Stimulated activated CD4-positive, alpha-beta T cell treated with anti-CD3 and anti-CD28 coated beads, Interleukin-15, amount 100 ng/mL, for 1 hour (primary cell): ENCODE measurements at regions not wholly inside any gene's neighbourhood (a gene's known extent, or its start where the extent isn't known, plus 50 kb on each side); places are given as distances from the start of the nearest gene placed in this dataset.
"Not testable (repeated sequence)": the region's sequence is repeated elsewhere in the genome, so short reads cannot be mapped to it uniquely, and the experiment has no call there.

Experiments
- DNase-seq, 2 donors: peaks; one replicate each; pipeline ENCODE4 v3.0.0-alpha.2; 2020; ENCODE audit warnings: low read depth in 1 of 2, low spot score in 1 of 2

GRCh38 chrX:40852586-40852985, 117.2 kb upstream of the MED14 start:
- DNase-seq: no peak

GRCh38 chrX:40853004-40853815, 117.9 kb upstream of the MED14 start:
- no peak for DNase-seq

- no peak for DNase-seq
These were observed 118.4 kb upstream of the MED14 start for GRCh38 chrX:40853816-40854123.

DNA sequence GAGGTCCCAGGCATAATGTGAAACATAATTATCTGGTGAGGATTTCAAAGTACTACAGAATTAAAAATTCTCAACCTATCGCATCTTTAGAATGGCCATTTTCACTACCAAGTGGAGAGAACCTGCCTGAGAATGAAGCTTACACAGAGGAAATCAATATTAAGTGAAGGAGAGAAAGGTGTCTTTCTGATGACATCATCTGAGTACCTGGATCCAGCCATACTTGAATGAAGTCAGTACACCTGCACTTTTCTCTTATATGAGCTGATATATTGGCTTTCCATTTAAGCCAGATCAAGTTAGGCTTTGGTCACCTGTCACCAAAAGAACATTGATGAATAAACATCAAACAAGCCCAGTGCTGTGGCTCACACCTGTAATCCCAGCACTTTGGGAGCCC, 118.9 kb upstream of the MED14 start:
- no peak for DNase-seq

- DNase-seq: no peak
These were observed 120.1 kb upstream of the MED14 start for GRCh38 chrX:40855411-40855810.

GRCh38 chrX:40855932-40856515, 120.7 kb upstream of the MED14 start:
- no peak for DNase-seq

- not testable (repeated sequence) for DNase-seq
These were observed 126.7 kb upstream of the MED14 start for GRCh38 chrX:40861952-40862554.

DNA sequence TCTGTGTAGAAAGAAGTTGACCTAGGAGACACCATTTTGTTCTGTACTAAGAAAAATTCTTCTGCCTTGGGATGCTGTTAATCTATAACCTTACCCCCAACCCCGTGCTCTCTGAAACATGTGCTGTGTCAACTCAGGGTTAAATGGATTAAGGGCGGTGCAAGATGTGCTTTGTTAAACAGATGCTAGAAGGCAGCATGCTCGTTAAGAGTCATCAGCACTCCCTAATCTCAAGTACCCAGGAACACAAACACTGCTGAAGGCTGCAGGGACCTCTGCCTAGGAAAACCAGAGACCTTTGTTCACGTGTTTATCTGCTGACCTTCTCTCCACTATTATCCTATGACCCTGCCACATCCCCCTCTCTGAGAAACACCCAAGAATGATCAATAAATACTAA, 127.9 kb upstream of the MED14 start:
- not testable (repeated sequence) for DNase-seq

DNA sequence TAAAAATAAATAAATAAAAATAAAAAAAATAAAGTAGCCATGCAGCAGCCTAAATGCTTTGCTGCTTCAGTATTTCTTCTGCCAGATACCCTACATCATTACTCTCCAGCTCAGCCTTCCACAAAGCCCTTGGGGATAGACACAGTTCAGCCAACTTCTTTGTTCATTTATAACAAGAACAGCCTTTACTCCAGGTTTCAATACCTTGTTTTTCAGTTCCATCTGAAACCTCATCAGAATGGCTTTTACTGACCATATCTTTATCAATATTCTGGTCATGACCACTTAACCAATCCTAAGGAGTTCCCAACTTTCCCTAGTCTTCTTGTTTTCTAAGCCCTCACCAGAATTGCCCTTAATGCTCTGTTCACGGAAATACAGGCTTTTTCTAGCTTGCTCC, 128.3 kb upstream of the MED14 start:
- no peak for DNase-seq

GRCh38 chrX:40864972-40865371, 129.6 kb upstream of the MED14 start:
- DNase-seq: no peak

DNA sequence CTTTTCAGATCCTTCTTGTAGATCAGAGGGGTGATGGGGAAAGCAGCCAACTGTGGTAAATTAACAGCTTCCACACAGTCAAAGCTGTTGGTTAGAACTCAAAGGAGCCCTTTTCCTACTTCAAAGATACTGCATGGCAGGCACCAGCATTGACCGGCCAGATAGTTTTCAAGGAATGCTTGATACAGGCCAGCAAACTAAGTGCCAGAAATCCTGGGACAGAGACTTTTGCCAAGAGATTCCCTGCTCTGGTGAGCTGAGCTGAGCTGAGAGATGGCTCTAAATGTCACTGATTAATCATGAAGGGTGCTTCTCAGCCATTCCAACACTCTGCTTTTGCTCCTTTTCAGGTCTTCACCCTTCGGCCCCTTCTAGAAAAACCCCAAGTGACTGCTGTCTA, 131.6 kb upstream of the MED14 start:
- no peak for DNase-seq

DNA sequence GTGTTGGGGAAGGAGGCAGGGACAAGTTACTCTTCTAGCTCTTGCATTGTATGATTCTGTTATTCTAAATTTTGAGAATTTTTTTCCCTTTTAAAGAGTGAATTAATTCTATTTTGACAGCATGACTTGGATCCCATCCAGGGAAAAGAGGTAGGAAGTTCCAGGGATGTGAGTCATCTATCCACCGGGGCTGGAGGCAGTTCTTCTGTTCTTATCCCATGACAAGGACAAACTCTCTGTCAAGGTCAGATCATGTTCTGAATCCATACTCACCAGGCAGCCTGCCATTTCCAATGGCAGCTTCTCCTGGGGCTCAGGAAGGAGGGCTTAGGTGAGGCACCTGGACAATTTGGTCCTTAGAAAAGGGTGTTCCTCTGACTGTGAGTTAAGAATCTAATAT, 132.0 kb upstream of the MED14 start:
- no peak for DNase-seq

DNA sequence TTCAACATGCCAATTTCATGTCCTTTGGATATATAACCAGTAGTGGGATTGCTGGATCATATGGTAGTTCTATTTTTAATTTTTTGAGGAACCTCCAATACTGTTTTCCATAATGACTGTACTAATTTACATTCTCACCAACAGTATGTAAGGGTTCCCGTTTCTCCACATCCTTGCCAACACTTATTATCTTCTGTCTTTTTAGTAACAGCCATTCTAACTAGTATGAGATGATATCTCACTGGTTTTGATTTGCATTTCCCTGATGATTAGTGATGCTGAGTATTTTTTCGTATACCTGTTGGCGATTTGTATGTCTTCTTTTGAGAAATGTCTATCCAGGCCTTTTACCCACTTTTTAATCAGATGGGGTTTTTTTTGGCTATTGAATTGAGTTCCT, 133.5 kb upstream of the MED14 start:
- DNase-seq: no peak

- DNase-seq: not testable (repeated sequence)
These were observed 135.6 kb upstream of the MED14 start for GRCh38 chrX:40870982-40871381.

DNA sequence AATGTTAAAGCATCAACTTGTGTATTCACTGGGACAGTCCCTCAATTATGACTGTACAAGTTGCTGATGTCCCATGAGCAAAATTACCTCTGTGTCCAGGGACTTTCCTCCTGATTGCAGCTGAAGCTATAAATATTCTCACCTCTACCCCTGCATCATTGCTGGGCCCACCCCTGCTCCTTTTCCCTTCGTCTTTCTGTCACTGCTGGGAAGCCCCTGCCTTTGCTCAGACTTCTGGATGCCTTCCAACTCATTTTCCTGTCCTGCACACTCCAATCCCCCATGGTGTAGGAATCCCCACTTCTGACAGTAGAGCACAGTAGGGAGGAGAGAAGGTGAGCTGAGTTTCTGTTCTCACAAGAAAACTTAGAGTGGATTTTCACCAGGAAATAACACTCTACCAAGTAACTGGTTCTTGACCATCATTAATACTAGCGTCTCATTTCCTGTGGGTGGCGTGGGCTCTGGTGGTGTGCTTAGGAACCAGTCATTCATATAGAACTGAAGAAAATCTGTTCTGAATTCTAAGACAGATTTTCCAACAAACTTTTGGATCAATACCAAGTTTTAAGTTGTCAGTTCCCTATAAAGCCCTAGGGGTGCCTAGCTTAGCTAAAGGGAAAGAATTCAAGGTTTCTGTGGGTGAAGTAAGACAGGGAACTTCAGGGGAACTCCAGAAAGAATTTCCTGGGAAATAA, 136.2 kb upstream of the MED14 start:
- no peak for DNase-seq

- DNase-seq: no peak
These were observed 137.0 kb upstream of the MED14 start for GRCh38 chrX:40872351-40872750.

DNA sequence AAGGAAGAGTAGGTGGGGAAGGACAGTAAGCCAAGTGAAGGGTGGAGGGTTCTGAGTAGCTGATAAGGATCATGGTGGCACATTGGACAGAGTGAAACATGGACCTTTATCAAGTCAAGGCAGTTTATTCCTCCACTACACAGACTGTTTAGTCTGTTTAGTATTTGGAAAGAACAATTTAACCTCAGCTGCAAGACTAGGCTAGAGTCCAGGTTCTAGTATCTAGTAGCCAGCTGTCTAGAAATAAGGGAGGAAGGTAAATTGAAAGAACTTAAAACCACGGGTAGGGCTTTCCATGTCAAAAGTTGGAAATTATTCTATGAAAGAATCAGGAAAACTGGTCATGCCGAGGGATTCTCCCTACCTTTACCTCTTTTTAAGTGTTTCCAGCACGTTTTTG, 140.1 kb upstream of the MED14 start:
- DNase-seq: no peak

- no peak for DNase-seq
These were observed 142.5 kb upstream of the MED14 start for GRCh38 chrX:40877887-40878286.

GRCh38 chrX:40878766-40879165, 143.4 kb upstream of the MED14 start:
- no peak for DNase-seq

GRCh38 chrX:40879172-40879571, 143.8 kb upstream of the MED14 start:
- DNase-seq: not testable (repeated sequence)

DNA sequence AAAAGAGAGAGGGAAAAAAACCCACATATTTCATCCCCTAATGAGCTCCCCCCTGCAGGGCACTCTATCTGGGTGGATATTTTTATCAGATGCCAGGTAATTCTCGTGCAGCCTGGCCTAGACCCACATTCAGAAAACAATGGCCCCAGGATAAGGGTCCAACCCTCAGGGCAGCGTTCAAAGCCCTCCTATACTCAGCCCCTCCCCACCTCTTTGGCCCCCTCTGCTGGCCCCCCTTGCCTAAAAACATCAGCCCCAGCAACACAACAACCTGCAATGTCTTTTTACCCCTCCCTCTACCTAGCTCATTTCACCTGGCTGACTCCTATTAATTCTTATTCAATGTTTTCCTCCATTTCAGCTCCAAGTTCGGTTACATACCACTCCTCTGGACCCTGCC, 145.4 kb upstream of the MED14 start:
- DNase-seq: no peak

- no peak for DNase-seq
These were observed 147.8 kb upstream of the MED14 start for GRCh38 chrX:40883021-40883619.
